Ecto neural progenitor cell (in vitro differentiated cells): ENCODE measurements at regions not wholly inside any gene's neighbourhood (a gene's known extent, or its start where the extent isn't known, plus 50 kb on each side); places are given as distances from the start of the nearest gene placed in this dataset.

ENCODE experiments used
- DNase-seq: peaks from one replicate; pipeline ENCODE4 v3.0.0-alpha.2; 2018; ENCODE audit warnings: low spot score

DNA sequence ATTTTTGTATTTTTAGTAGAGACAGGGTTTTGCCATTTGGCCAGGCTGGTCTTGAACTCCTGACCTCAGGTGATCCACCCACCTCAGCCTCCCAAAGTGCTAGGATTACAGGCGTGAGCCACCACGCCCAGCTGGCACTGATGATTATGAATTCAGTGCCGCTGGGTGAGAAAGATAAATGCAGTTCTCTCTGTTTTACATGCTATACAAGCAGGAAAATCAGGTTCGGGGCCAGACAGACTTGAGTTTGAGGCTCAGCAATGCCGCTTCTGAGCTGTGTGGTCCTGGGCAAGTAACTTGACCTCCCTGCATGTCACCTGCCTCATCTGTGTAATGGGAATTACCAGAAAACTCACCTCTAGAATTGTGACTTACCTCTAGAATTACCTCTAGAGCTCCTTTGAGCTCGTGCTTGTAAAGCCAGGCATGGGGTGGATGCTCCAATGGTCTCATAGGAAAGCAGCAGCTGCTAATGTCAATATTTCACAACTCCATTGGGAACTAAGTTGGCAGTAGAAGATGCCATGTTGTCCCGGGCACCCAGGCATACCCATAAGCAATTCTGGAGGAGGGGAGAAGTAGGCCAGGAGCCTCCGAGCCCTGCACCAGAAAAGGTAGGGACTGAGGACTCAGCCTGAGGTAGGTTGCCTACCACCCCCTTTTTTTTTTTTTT lies 119.8 kb upstream of the SLC25A33 start:
- no peak for DNase-seq

DNA sequence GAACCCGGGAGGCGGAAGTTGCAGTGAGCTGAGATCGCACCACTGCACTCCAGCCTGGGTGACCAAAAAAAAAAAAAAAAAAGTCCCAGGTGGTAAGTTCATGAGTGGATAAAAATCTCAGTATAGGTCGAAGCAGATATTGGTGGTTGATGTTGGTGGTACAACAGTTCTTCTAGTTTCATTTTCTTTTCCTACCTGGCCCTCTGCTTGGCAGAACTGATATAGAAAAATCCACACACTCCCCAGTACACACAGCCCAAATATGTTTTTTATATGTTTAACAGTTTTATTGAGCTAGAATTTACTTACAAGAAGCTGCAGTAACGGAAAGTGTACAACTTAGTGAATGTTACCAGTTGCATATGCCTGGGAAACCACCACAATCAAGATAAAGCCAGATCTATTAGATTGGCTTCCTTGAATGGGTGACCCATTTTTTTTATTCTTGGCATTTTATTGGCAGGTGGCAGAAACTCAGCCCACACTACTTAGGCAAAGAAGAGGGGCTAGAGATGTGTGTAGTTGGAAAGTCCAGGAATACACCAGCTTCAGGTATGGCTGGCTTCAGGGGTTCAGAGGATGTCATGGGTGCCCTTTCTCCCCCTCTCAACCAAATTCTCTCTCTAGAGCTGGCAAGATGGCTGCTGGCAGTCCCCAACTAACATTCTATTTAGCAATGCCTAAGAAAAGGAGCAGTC lies 118.3 kb upstream of the SLC25A33 start:
- no peak for DNase-seq

DNA sequence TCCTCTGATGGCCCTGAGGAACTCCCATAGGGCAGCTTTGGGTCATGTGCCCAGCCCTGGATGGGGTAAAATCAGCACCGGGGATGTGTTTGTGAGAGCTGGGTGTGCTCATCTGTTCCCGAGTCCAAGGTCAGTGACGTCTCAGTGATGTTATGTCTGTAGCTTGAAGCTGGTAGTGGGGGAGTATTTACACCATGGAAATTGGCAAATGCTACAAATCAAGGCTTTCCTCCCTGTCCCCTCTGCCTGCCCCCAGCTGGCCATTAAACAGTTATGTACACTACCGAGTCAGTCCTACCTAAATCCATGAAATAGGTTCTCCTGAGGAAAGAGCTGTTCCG lies 117.8 kb upstream of the SLC25A33 start:
- DNase-seq, result no peak

DNA sequence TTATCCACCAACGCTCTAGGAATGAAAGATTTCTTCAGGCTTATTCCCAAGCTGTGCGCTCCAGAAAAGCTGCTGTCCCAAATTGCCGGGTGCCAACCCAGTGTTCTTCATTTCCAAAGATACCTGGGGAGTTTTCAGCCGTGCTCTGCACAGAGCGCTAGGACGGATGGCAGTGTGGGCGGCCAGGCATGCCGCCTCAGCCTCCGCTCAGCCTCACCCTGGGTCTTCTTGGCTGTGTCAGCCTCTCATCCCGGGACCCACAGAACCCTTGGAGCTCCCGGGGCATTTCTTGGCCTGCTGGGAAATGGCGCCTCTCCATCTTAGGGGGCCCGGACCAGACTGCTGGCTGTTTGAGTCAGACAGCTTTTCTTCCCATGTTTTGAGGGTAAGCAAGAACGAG lies 116.9 kb upstream of the SLC25A33 start:
- DNase-seq, result no peak

DNA sequence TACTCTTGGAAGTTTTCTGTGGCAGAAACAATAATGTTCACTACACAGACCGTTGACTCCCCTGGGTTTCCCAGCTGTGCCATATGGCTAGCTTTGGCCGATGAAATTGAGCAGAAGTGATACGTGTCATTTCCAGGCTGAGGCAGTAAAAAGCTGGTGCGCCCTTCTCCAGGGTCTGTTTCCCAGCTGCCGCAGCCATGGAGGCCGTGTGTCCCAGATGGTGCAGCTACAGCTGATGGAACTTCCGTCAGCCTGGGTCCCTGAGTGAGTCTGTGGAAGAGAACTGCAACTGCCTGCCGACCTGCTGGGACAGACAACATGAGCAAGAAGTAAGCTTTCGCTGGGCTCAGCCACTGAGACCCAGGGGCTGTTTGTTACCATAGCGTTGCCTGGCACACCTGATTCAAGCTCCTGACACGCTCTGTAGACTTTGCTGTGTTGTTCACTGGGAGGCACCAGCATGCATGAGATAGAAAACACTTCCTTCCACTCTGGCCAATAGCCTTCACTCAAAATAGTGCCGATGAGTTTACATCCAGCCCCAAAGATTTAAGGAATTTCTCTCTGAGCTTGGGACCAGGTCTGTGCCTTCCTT lies 116.3 kb upstream of the SLC25A33 start:
- no peak for DNase-seq

DNA sequence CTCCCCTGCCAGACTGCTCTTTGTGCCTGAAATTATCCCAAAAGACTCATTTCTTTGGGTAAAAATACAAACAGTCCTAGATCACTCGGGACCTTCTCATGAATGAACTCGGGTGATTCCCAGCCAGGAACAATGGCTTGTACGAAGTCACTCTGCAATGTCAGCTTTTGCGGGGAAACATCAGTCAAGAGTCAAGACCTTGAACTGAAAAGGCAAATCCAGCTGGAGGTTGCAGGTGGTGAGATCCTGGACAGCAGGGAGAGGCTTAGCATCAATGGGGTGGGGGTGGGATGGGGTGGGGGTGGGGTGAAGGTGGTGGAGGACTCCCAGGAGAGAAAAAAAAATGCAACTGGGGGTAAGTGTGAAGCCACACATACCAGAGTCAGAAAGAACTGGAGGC lies 115.0 kb upstream of the SLC25A33 start:
- DNase-seq, result no peak

DNA sequence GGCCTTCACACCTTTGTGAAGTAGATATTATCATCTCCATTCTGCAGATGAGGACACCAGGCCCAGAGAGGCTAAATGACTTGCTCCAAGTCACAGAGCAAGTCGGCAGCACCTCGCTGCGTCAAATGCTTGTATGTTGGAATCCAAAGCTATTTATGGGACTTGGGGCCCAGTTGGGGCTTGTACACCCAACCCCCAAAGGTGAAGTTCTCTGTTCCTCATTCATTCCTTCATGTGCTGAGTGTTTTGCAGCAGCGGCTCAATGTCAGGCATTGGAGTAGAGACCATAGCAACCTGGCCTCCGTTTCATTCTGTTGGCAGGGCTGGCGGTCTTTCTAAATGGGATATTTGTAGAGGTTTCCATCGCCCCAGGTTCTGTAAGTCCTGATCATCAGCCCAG lies 113.4 kb upstream of the SLC25A33 start:
- no peak for DNase-seq

DNA sequence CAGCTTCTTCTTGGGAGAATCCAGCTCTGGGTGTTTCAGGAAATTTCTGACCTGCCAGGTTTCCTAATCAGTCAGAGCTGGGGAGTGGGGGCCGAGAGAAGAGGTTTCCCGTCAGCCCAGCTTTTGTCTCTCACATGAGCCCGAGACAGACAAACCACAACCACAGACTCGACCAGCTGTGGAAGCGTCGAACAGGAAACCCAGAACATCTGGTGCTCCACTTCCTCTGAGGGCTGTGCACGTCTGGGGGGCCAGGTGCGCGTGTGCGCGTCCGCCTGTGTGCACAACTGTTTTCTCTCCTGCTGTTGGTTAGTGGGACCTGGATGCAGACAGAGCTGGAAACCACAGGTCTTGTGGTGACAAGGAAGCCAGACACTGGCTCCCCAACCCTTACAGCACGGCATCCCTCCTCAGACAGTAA lies 113.0 kb upstream of the SLC25A33 start:
- DNase-seq, result no peak

DNA sequence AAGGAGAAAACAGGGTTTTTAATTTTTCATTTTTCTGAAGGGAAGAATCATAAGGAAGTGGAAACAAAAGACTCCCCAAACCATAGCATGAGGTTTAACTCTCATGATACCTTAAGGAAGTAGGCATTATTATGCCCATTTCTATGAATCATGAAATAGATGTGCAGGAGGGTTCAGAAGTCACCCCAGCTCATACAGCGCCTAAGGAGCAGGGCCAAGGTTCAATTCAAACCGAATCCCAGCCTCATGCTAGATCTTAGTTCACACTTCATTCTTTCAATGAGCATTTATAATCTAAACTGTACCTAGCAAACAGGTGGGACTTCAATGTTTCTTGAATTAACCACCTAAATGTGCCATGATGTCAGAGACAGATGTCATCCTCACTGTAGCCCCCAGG lies 111.9 kb upstream of the SLC25A33 start:
- DNase-seq, result no peak

DNA sequence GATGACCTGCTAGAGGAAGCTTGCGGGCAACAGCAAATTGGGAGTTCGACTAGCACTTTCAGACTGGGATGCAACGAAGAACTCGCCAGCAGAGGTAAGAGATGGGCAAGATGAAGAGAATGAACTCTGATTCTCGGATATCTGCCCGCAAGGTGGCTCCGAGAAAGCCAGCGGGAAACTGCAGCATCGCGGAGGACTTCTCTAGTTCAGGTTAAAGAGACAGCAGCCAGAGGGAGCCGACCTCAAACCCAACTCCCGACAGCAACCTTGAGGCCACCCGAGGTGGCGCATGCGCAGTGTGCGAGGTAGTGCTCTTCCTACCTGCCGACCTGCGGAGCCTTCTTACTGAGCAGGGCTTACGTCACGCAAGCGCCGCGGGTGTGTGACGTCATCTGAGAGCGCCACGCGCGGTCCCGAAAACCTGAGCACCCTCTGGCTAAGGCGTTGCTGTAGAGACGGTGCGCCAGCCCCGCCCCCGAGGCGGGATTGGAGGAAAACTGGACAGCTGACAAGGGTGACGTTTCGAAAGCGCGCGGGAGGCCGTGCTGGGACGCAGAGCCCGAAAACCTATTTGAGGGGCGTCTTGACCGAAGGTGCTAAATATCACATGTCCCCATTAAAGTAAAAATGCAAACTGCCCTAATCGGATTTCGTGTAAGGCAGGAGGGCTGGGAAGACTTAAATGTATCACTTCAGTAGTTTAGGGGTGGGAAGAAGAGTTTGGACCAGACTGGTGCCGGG lies 110.5 kb upstream of the SLC25A33 start:
- peak; percentile 100 for DNase-seq

DNA sequence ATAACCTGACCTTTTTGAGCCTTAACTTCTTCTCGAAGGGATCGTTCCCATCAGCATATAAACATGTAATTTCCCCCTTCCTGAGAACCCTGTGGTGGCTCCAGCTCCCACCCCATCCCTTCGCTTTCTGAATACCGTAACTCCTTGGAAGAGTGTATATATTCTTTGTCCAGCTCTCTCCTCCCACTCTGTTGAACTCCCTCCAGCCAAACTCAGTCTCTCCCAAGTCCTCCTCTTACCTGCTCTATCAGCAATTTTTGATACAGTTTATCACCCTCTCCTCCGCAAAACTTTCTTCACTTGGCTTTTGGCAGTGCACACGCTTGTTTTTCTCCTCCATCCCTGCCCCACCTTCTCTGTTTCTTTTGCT lies 109.9 kb upstream of the SLC25A33 start:
- no peak for DNase-seq

DNA sequence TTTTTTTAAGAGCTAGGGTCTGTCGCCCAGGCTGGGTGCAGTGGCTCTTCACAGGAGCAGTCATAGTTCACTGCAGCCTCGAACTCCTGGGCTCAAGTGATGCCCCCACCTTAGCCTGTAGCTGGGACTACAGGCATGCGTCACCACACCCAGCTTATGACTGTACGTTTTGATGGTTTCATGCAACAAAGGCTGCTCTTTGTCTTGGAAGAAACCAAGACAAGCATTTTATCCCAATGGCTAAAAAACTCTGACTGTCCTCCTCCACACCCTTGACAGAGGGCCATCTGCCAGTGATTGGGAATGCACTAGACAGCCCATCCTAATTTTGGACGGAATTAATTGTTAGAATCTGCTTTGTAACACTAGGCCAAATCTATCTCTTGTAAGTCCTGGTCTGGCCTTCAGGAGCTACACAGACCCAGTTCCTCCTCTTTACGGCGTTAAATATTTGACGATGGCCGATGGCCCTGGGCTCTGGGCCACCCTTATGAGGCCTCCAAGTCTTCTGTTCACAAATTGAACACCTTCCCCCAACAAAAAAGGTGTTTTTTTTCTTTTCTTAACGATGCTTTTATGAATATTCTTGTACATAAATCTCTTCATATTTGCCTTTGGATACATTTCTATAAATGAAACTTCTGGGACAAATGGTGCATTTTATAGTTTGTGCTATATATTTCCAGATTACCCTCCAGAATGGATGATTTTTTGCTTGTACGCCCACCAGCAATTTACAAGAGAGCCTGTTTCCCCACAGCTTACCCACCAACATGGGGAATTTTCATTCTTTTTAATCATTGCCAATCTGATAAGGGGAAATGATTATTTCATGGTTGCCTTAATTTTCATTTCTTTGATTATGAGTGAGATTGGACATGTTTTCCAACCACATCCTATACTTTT lies 104.8 kb upstream of the SLC25A33 start:
- DNase-seq, result no peak

DNA sequence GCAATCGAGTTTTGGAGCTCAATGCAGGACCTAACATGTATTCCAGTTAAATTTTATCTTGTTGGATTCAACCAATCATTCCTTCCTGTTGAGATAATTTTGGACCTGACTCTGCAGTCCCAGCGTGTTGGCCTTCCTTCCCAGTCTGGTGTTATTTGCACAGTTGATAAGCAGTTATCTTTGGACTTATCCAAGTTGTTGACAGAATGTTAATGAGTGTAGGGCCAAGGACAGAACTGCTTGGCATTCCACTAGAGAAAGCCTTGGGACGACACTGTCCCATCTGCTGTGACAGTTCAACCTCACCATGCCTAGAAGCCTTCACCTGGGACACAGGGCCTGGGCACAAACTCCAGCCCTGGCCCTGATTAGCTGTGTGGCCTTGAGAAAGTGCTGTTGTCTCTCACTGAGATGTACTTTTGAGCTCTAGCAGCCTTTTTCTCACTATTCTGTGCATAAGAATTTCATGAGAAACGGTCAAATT lies 104.1 kb upstream of the SLC25A33 start:
- DNase-seq, result no peak

DNA sequence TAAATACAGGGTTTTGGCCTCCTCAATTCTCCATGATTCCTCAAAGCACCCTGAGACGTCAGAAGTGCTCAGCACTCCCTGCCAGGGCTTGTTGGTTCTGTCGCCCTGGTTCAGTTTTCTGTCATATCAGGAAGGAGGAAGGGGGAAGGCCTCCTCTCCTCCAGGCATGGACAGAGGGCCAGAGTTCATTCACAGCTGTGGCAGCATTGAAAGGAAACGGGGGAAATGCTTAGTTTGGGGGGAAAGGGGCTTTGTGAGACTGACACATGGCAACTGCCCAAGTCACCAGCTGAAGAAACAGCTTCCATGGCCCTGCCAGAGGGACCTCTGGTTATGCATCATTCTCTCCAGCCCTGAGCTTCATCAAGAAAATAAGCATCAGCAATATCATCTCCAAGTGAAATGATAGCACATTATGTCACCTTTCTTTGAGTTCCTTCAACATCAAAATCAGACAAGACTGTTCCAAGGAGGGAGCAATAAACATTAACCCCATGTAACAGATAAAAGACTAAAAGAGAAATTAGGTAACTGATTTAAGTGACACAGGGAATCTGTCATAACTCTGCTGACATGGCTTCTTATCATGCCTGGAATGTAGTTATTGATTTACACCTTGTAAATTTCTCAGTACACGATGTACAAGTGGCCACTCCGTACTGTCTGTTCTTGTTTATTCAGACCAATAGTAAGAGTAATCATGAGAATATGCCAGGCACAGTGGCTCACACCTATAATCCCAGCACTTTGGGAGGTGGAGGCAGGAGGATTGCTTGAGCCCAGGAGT lies 103.2 kb upstream of the SLC25A33 start:
- no peak for DNase-seq

DNA sequence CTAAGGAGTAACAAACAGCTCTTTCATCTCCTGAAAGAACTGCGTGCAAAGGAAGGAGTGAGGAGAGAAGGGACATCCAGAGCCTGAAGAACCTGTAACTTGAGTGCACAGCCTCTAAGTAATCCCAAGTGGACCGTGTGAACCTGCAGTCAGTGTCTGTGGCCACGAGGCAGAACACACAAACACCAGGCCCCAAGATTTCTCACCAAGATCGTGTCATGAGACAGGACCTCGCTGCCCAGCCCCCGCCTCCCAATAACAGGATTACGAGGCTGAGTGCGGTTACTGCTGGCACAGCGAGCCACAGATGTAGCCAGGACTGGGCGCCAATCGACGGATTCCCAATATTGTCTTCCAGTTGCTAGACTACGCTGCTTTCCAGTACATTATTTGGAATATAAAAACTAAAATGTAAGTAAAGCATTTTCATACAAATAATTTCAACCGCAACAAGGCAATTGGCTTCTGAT lies 101.3 kb upstream of the SLC25A33 start:
- no peak for DNase-seq

DNA sequence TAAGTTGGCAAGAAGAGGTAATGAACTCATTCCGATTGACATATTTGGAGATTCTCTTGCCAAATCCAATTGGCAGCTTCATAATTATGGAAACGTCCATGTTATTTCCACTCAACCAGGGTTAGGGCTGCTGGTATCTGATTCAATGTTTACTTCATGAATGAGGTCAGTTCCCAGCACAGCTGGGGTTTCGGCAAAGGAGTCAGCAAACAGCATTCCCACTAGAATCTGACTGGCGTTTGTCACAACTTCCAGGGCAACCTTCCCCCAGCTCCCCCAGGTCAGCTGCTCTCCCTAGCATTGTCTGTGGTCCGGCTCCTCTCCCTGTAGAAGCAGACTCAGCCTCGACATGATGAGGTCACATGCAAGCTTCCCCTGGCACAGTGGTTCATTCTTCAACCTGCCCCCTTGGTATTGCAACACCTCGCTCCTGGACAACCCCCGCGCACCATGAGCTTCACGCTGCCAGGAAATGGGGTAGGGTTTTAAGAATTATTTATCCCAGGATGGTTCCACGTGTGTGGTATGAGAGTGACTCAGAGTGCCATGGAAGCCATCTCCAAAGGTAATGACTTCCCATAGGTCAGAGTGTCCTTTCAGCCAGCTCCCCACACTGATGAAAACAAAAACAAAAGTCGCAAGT lies 100.7 kb upstream of the SLC25A33 start:
- DNase-seq, result no peak

DNA sequence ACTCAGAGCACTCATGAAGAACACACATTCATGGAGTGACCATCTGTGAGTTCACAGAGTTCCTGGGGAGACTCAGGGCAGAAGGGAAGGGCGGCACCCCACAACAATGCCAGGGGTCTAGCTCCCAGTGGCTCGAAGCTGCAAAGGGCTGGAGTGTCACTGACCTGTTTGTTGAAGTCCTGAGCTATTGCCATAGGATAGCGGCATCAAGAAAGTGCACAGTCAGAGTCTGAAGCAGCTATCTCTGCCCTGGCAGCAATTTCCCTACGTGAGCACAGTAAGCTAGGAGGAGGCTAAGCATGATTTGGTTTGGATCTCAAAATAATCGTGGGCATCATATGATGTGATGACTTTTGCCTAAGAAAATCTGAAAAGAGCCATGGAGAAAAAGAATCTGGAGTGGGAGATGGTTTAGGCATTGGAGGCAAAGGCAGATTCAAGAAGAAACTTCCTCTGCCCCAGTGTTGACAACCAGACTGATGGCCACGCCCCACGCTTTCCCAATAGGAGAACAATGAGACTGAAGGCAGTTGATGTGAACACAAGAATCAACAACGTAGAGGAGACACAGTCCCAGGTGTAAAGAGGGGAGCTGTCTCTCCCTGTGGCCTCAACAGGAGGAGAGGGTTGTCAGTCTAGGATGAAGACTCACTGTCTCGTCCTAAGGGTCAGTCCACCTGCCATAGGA lies 100.0 kb upstream of the SLC25A33 start:
- no peak for DNase-seq

DNA sequence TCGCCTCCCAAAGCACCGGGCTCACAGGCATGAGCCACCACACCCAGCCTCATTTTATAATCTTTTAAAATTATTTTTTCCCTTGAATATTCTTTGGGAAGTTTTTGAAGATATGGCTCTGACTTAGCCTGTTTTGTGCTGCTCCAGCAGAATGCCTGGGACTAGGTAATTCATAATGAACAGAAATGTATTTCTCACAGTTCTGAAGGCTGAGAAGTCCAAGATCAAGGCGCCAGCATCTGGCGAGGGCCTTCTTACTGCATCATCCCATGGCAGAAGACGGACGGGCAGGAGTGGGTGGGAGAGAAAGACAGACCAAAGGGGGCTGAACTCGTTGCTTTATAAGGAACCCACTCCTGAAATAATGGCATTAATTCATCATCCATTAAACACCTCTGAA lies 99.0 kb upstream of the SLC25A33 start:
- no peak for DNase-seq

DNA sequence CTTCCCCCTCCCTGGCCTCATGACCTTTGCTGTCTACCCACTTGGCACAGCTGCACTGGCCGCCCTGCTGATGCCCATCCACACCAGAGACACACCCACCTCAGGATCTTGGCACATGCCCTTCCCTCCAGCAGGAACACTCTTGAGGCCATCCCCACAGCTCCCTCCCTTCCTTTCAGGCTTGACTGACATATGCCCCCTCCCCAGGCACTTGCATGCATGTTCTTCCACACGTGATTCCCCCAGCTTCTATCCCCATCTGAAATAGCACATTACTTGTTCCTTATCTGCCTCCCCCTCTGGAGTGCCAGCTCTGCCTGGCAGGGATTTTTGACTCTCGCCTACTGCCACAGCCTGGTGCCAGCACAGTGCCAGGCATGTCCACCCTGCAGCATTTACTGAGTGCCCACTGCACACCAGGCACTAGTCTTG lies 98.5 kb upstream of the SLC25A33 start:
- no peak for DNase-seq
